ENCODE measurements at regions not wholly inside any gene's neighbourhood (a gene's known extent, or its start where the extent isn't known, plus 50 kb on each side); places are given as distances from the start of the nearest gene placed in this dataset.
"Not testable (repeated sequence)": the region's sequence is repeated elsewhere in the genome, so short reads cannot be mapped to it uniquely, and the experiment has no call there.

- no peak overlapping the region for H3K4me2 ChIP-seq (ENCODE audit: control insufficient read depth, extremely low read depth, insufficient read depth, low read depth, low read length)
- FAIRE-seq (no peak), DNase-seq (ENCODE audit: low read depth, low spot score) (no peak)
- H3K4me3 ChIP-seq (ENCODE audit: control insufficient read depth in 2 of 3, extremely low read depth in 1 of 3, insufficient read depth in 2 of 3, low read depth in 1 of 3, low read length in 3 of 3): no peak overlapping the region
- H3K9me1 ChIP-seq (ENCODE audit: control insufficient read depth, extremely low read depth, insufficient read depth, low read length): no peaks in the 10 kb centered on the region
- TF ChIP-seq CTCF (optimal IDR thresholded peaks at IDR 0.05 in 1 of 3, IDR thresholded peaks at IDR 0.05 in 1 of 3, conservative IDR thresholded peaks at IDR 0.05 in 1 of 3; ENCODE audit: extremely low read depth in 1 of 3, insufficient read depth in 2 of 3, low read length in 3 of 3) (no peak), EZH2 (IDR thresholded peaks at IDR 0.05; ENCODE audit: low read length) (no peak)
- H3K9ac ChIP-seq (ENCODE audit: control insufficient read depth, extremely low read depth, insufficient read depth, low read length): no peak overlapping the region
- no peaks in the 10 kb centered on the region for H3K36me3 ChIP-seq (ENCODE audit: control insufficient read depth in 2 of 2, extremely low read depth in 1 of 2, insufficient read depth in 2 of 2, low read length in 2 of 2)
- no peak overlapping the region for H2AFZ ChIP-seq (ENCODE audit: control insufficient read depth, low read length)
- dilution Hi-C loops (cut with MboI; ENCODE audit: extremely low pct_ligation_motif_present, low sequenced_read_pairs): no loop called here
- H3K4me1 ChIP-seq (ENCODE audit: control insufficient read depth, extremely low read depth, insufficient read depth, low read length): no peaks in the 10 kb centered on the region
- H3K27me3 ChIP-seq (ENCODE audit: control insufficient read depth, extremely low read depth, insufficient read depth, low read length): no peaks in the 10 kb centered on the region
- no peaks in the 10 kb centered on the region for H4K20me1 ChIP-seq (ENCODE audit: control insufficient read depth, extremely low read depth, insufficient read depth, low read length)
- H3K79me2 ChIP-seq (ENCODE audit: control insufficient read depth, insufficient read depth, low read length): no peaks in the 10 kb centered on the region
- no peak overlapping the region for H3K27ac ChIP-seq (ENCODE audit: control insufficient read depth, insufficient read depth, low read length)
- H3K9me3 ChIP-seq (ENCODE audit: control insufficient read depth, low read depth, low read length): no peaks in the 10 kb centered on the region
Observed at GRCh38 chr13:61095885-61096284, 319.8 kb downstream of the PCDH20 start.

- H3K9me3 ChIP-seq (ENCODE audit: control insufficient read depth, low read depth, low read length): no peaks in the 10 kb centered on the region
- no peaks in the 10 kb centered on the region for H3K9me1 ChIP-seq (ENCODE audit: control insufficient read depth, extremely low read depth, insufficient read depth, low read length)
- H3K9ac ChIP-seq (ENCODE audit: control insufficient read depth, extremely low read depth, insufficient read depth, low read length): no peak overlapping the region
- H2AFZ ChIP-seq (ENCODE audit: control insufficient read depth, low read length): no peak overlapping the region
- H3K4me2 ChIP-seq (ENCODE audit: control insufficient read depth, extremely low read depth, insufficient read depth, low read depth, low read length): no peak overlapping the region
- no peak overlapping the region for H3K27ac ChIP-seq (ENCODE audit: control insufficient read depth, insufficient read depth, low read length)
- no peaks in the 10 kb centered on the region for H3K79me2 ChIP-seq (ENCODE audit: control insufficient read depth, insufficient read depth, low read length)
- no peaks in the 10 kb centered on the region for H3K4me1 ChIP-seq (ENCODE audit: control insufficient read depth, extremely low read depth, insufficient read depth, low read length)
- DNase-seq (ENCODE audit: low read depth, low spot score): no peak
- no peaks in the 10 kb centered on the region for H4K20me1 ChIP-seq (ENCODE audit: control insufficient read depth, extremely low read depth, insufficient read depth, low read length)
- H3K27me3 ChIP-seq (ENCODE audit: control insufficient read depth, extremely low read depth, insufficient read depth, low read length): no peaks in the 10 kb centered on the region
- FAIRE-seq: no peak
- dilution Hi-C loops (cut with MboI; ENCODE audit: extremely low pct_ligation_motif_present, low sequenced_read_pairs): no loop called here
- no peak overlapping the region for H3K4me3 ChIP-seq (ENCODE audit: control insufficient read depth in 2 of 3, extremely low read depth in 1 of 3, insufficient read depth in 2 of 3, low read depth in 1 of 3, low read length in 3 of 3)
- TF ChIP-seq CTCF (optimal IDR thresholded peaks at IDR 0.05 in 1 of 3, IDR thresholded peaks at IDR 0.05 in 1 of 3, conservative IDR thresholded peaks at IDR 0.05 in 1 of 3; ENCODE audit: extremely low read depth in 1 of 3, insufficient read depth in 2 of 3, low read length in 3 of 3) (no peak), EZH2 (IDR thresholded peaks at IDR 0.05; ENCODE audit: low read length) (no peak)
- H3K36me3 ChIP-seq (ENCODE audit: control insufficient read depth in 2 of 2, extremely low read depth in 1 of 2, insufficient read depth in 2 of 2, low read length in 2 of 2): no peaks in the 10 kb centered on the region
Observed at GRCh38 chr13:61094865-61095264, 320.8 kb downstream of the PCDH20 start.

- H3K36me3 ChIP-seq (ENCODE audit: control insufficient read depth in 2 of 2, extremely low read depth in 1 of 2, insufficient read depth in 2 of 2, low read length in 2 of 2); H3K27me3 ChIP-seq (ENCODE audit: control insufficient read depth, extremely low read depth, insufficient read depth, low read length); dilution Hi-C loops (cut with MboI; ENCODE audit: extremely low pct_ligation_motif_present, low sequenced_read_pairs); DNase-seq (ENCODE audit: low read depth, low spot score); H3K79me2 ChIP-seq (ENCODE audit: control insufficient read depth, insufficient read depth, low read length); H3K4me3 ChIP-seq (ENCODE audit: control insufficient read depth in 2 of 3, extremely low read depth in 1 of 3, insufficient read depth in 2 of 3, low read depth in 1 of 3, low read length in 3 of 3); H3K9me3 ChIP-seq (ENCODE audit: control insufficient read depth, low read depth, low read length); FAIRE-seq; H4K20me1 ChIP-seq (ENCODE audit: control insufficient read depth, extremely low read depth, insufficient read depth, low read length); H2AFZ ChIP-seq (ENCODE audit: control insufficient read depth, low read length); H3K9ac ChIP-seq (ENCODE audit: control insufficient read depth, extremely low read depth, insufficient read depth, low read length); H3K9me1 ChIP-seq (ENCODE audit: control insufficient read depth, extremely low read depth, insufficient read depth, low read length); H3K27ac ChIP-seq (ENCODE audit: control insufficient read depth, insufficient read depth, low read length); H3K4me2 ChIP-seq (ENCODE audit: control insufficient read depth, extremely low read depth, insufficient read depth, low read depth, low read length): not testable (repeated sequence)
- peaks cover 15% of the 10 kb centered on the region for H3K4me1 ChIP-seq (ENCODE audit: control insufficient read depth, extremely low read depth, insufficient read depth, low read length)
Observed at GRCh38 chr13:61089894-61090293, 325.8 kb downstream of the PCDH20 start.
